ENCODE measurements at regions not wholly inside any gene's neighbourhood (a gene's known extent, or its start where the extent isn't known, plus 50 kb on each side); places are given as distances from the start of the nearest gene placed in this dataset.
"Not testable (repeated sequence)": the region's sequence is repeated elsewhere in the genome, so short reads cannot be mapped to it uniquely, and the experiment has no call there.

DNA sequence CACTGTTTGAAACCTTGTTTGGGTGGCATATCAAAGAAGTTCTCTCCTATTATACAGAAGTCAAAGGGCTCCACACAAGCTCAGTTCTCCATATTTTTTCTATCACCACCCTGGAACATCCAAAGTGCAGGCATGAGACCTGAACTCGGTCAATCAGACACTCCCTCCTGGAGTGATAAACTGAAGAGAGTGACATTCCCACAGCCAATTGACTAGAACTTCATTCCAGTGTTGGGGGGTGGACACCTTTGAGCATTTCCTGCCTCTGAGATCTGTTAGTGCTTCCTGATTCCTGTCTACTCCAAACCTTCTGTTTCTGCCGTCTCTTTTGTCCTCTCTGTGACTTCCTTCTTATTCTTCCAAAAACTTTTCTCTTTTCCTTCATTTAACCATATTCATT, 220.7 kb upstream of the NOX3 start:
- no peak for DNase-seq (ENCODE audit: low read depth)

DNA sequence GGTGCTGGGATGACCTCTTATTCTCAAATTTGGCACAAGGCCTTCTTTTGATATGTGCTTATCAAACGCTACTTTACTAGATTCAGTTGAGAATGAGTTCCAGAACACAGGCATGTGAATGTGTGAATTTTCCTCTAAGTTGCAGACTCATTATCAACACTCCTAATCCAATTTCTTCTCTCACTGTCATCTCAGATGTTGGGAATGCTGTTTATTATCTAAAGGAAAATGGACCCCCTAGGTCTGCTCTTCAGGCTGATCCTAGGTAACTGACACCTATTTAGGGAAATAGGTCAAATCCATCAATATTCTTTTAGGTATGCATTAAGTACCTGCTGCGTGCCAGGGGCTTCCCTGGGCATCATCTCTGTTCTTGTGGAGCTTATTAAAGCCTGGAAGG, 215.0 kb upstream of the NOX3 start:
- no peak for DNase-seq (ENCODE audit: low read depth)

DNA sequence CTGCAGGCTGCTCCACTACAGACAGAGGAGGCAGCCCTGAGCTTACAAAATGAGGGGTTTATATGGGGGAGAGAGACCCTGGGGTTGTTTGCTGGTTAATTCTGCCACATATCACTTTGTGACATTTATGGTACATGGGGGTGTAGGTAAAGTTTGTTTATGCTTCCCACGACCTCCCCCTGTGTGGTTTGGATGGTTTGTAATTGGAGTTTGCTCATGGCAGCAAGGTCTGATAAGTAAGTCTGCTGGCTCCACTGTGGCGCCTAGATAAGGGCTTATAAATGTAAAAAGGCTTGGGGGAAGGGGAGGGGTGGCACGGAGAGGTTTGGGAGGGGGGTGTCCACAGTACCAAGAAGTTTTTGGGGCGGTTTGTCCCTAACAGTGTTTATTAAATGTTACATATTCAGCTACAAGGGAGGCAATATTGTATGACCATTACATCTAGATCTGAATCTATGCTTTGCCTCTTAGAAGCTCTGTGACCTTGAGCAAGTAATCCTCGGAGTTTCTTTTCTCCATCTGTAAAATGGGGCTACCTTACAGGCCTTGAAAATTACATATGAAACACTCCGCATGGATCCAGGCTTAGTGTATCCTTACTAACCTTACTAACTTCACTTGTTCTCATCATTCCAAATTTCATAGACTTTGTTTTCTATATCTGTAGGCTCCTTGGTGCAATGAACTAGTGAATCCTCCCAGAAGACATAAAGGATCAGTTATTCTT, 204.8 kb upstream of the NOX3 start:
- no peak for DNase-seq (ENCODE audit: low read depth)

DNA sequence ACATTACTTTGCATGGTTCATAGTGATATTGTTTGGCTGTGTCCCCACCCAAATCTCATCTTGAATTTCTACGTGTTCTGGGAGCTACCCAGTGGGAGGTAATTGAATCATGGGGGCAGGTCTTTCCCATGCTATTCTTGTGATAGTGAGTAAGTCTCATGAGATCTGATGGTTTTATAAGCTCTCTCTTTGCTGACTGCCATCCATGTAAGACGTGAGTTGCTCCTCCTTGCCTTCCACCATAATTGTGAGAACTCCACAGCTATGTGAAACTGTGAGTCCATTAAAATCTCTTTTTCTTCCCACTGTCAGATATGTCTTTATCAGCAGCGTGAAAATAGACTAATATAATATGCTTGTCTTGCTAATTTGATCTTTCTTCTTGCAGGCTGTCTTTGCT, 200.4 kb upstream of the NOX3 start:
- DNase-seq (ENCODE audit: low read depth): no peak

DNA sequence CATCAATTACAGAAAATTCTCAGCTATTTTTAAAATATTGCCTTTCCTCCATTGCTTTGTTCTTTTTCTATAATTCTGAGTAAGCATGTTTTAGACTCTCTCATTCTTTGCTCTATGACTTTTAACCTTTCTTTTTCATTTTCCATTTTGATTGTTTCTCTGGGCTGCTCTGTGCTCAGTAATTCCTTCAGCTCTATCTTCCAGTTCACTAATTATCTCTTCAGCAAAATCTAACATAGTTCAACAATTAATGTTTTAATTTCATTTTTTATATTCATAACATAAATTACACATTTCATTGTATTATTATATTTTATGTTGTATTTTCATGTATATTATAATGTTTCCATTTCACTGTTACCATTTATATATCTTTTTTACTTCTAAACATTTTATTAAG, 198.8 kb upstream of the NOX3 start:
- DNase-seq (ENCODE audit: low read depth): no peak

DNA sequence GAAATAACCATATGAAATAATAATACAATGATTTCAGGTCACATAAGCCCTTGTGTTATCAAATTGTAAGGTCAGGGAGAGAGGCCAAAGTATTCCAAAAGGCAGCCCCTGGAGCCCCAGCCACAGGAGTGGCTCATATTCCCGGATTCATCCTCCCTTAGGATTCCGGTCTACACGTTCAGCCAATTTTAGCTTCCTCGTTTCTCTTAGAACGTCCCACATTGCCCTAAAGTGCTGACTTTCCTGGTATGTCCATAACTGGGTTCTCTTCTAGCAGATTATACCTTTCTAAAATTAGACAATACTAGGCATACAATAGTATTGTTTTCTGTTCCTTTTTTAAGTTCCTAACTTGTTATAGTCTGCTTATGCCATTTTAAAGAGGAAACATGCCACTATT, 192.7 kb upstream of the NOX3 start:
- DNase-seq (ENCODE audit: low read depth): no peak

DNA sequence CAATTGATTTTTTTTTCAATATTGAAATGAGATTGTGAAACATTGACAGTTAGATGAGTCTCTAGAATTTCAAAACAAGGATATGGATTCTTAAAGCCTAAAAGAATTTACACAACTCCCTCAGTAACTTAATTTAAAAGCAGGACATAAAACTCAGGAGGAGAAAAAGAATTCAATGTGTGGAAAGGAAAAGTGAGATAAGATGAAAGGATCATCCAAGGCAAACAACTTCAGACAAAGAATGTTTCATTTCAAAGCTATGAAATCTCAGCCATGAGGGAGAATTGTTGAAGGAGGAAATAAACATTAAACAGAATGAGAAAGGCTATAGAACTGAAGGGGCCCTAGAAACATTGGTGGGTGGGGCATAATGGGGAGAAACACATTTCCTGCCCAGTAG, 191.7 kb upstream of the NOX3 start:
- no peak for DNase-seq (ENCODE audit: low read depth)

DNA sequence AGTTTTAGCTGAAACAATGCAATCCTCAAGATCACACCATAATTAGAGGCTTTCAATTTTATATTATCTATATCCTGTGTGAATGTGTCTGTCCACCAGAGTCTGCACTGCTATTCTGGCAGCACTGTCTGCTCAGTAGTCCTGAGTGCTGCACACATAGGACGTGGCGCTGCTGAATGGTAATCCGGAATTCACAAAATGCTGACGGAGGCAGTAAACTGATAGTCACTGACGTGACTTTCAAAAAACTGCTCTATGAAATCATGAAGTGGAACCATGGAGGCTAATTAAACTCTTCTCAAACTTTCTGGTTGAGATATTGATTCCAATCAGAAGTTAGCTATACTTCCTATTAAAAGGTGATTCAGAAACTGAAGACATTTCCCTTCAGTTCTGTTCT, 190.8 kb upstream of the NOX3 start:
- DNase-seq (ENCODE audit: low read depth): peak; percentile 40

DNA sequence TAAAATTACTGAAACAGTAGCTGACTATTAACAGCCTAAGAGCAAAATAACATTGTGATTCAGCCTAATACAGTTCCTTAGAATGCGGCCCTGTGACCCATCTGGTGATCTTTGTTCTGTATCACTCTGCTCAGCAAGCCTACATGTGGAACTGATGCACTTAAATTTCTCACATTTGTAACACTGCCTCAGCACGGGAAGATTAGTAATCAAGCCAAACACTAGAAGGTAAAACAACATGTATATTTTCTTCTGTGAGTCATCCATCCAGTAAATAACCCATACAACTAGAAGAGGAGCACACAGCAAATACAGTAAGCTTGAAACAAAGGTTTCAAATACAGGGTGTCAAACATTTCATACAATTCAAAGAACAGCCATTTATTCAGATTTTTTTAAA, 189.7 kb upstream of the NOX3 start:
- peak; percentile 6 for DNase-seq (ENCODE audit: low read depth)

DNA sequence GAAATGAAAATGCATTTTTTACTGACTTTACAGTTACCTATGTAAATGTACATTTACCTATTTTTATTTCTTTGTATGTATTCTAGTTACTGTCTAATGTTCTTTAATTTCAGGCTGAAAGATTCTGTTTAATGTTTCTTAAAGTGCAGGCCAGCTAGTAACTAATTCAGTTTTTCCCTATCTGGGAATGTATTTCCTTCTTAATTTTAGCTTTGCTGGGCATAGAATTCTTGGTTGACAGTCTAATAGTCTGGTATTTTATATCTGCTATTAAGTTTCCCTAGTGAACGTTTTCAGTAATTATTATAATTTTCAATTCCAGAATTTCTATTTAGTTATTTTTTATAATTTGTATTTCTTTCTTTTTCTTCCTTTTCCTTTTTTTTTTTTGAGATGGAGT, 186.0 kb upstream of the NOX3 start:
- DNase-seq (ENCODE audit: low read depth): no peak

DNA sequence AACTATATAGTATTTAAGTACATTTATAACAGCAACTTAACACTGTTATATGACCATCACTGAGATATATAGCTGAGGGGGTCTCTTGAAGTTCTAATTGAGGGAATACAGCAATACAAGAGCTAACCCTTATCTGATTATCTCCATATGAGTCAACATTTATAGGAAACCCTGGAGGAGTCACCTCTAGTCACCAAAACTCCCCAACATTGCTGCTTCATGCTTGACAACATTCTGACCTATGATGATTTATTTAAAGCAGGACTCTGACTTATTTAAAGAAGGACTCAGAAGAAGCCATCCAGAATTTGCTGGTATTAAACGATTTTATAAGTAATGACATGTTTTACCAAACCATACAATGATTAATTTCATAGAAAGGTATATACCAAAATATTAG, 182.6 kb upstream of the NOX3 start:
- no peak for DNase-seq (ENCODE audit: low read depth)

DNA sequence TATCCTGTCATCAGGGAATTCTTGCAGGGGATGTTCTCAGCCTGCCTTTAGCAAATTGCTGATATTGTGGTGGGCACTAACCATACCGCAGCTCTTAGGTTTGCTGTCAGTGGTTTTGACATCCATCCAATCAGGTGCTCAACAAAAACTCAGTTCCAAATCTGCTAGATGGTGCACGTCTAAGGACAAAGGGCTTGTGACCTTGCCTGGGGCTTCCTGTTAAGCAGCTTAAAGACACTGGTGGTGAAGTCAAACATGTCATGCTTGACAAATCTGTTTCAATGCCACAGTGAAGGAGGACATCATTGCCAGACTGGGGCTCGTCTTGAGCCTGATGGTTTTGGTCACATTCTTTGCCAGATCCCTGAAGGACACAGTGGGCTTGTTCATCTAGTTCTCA, 179.8 kb upstream of the NOX3 start:
- DNase-seq (ENCODE audit: low read depth): no peak

DNA sequence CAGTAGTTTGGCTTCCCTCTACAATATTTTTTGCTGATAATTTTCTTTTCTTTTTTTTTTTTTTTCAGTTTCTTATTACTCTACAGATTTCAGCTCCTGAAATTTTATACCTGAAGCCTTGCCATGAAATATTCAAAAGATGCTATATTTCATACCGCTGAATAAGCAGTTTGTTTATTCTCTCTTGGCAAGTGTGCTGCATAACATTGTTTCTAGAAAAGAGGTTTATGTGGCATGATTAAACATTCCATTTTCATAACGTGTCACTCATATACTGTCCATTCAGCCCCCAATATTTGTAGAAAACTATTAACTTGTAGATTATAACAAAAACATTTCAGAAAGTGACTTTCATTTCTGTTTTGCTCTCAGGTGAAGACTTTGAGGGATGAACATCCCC, 174.4 kb upstream of the NOX3 start:
- peak; percentile 5 for DNase-seq (ENCODE audit: low read depth)

DNA sequence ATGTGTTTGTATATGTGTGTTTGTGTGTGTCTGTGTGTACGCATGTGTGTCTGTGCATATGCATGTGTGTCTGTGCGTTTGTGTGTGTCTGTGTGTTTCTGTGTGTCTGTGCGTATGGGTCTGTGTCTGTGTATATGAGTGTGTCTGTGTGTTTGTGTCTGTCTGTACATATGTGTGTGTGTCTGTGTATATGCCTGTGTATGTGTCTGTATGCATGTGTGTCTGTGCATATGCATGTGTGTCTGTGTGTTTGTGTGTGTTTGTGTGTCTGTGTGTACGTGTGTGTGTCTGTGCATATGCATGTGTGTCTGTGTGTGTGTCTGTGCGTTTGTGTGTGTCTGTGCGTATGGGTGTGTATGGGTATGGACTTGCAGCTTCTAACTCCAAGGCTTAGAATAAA, 174.0 kb upstream of the NOX3 start:
- no peak for DNase-seq (ENCODE audit: low read depth)

DNA sequence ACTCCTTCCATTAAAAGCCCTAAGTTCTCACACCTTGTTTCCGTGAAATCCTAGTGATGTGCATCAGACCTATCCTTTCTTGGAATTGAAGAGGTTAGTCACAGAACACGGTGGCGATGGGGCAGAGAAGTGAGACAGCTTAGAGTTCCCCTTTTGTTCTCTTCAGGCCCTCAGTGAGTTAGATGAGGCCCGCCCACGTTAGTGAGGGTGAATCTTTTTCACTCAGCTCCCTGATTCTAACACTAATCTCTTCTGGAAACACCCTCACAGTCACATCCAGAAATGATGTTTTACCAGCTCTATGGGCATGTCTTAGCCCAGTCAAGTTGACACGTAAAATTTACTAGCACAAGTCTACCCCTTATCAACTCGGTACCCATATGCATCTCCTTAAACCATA, 172.7 kb upstream of the NOX3 start:
- no peak for DNase-seq (ENCODE audit: low read depth)

DNA sequence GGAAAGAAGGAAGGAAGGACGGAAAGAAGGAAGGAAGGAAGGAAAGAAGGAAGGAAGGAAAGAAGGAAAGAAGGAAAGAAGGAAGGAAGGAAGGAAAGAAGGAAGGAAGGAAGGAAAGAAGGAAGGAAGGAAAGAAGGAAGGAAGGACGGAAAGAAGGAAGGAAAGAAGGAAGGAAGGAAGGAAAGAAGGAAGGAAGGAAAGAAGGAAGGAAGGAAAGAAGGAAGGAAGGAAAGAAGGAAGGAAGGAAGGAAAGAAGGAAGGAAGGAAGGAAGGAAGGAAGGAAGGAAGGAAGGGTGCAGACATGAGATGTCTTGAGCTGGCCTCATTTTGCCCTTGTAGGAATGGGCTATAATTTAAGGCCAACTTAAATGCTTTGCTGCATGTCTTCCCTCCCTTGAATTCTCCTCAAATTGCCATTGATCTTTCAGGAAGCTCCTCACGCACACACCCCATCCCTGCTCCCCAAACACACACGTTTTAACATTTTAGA, 172.1 kb upstream of the NOX3 start:
- DNase-seq (ENCODE audit: low read depth): not testable (repeated sequence)

DNA sequence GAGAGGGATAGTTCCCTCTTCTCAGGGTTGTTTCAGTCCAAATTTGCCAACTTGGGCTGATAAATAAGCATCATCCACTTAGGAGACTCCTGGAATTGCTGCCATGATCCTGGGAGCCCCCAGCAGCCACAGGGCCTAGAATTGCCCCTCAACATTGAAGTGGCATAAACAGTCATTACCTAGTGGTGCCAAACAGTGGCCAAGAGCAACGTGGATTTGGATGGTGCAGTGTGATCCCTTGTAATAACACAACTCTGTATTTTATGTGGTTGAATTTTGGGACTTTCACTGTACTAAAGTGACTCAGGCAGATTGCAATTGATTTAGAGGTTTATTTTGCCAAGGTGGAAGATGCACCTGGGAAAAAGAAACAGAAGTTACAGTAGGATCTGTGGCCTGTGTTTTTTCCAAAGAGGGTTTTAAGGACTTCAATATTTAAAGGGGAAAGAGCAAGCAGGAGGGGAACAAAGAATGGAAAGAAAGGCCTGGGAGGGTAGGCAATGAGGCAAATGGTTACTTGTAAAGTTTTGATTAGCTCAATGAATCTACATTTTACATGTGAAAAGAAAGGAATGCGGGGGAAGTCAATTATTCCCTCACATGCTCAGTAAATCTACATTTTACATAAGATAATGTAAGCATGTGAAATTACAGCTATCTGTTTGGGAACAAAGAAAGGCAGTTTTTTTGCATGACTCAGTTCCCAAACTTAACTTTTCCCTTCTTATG, 168.0 kb upstream of the NOX3 start:
- no peak for DNase-seq (ENCODE audit: low read depth)

DNA sequence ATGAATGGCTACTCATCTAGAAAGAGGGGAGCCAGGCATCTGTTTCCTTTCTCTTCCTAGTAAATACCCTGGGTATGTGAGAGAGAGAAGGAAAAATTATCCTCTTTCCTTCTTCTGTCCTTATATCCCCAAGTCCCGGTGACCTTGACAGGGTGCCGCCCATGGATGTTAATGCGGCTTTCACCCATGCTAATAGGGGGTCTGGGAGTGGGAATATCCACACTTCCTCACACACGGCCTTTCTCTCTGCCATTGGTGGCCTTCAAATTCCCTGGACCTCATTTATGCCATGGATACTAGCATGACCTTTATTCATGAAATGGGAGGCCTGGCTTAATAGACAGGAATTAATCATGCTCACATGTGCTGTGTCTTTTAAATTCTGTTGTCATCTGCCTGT, 159.0 kb upstream of the NOX3 start:
- no peak for DNase-seq (ENCODE audit: low read depth)

DNA sequence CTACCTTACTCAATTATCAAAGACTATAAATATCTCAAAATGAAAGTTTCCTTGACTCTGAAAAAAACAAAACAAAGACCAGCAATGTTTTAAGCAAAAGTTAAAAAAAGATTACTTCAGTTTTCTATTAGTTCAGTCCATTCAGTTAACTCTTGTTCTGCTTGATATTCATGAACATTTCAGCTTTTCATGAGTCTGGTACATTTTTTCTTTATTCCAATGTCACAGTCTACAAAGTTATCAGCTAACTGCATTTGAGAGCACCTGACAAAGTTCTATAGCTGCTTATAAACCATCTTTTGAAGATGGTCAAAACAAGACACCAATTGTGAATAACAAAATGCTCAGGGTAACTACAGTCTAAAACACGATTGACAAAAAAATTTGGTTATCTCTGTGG, 156.1 kb upstream of the NOX3 start:
- DNase-seq (ENCODE audit: low read depth): no peak

DNA sequence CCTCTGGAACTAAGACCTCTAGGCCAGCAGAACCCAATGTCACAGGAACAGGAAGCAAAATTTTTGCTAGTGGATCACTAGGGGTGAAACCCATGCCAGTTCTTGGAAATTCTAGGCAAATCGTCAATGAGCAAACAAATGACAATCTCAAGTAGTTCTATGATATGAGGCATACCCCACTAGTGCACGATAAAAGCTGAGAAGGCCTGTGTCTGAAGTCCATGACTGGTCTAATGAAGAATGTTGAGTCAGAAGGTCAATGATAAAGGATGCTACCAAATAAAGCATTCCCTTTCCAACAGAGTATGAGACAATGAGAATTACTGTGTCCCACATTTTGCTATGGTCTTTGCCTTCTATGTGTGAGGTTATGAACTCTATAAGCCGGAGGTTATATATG, 149.4 kb upstream of the NOX3 start:
- DNase-seq (ENCODE audit: low read depth): no peak

DNA sequence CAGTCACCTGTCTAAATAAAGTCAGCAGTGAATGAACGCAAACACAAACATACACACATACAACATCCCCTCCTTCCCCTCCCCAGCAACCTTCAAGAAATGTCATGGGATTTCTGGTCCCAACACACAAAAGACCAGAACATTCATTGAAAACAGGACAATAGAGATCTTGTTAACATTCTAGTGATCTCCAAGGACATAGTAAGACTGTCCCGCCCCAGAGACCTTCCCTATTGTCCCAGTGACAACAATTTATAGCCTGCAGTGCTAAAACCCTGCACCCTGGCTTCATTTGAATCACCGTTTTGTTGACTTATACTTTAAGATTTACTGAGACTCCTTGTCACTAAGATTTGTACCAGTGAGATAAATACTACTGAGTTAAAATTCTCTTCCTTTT, 143.9 kb upstream of the NOX3 start:
- DNase-seq (ENCODE audit: low read depth): no peak

DNA sequence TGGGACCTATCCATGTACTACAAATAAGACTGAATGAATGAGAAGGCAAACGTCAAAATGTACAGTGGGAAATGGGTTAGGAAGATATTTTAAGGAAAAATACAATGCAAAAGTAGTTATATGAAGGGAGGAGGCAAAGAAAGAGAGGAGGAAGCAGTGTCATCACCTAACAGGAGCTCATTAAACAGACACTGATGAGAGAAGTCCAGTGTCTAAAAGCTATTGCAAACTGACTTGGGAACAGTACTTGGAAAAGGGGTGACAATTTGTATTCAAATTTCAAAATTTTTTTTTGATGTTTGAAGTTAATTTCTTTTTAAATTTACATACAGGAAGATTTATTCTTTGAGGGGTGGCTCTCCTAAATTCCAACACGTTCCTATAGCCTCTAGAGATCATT, 143.5 kb upstream of the NOX3 start:
- DNase-seq (ENCODE audit: low read depth): no peak

DNA sequence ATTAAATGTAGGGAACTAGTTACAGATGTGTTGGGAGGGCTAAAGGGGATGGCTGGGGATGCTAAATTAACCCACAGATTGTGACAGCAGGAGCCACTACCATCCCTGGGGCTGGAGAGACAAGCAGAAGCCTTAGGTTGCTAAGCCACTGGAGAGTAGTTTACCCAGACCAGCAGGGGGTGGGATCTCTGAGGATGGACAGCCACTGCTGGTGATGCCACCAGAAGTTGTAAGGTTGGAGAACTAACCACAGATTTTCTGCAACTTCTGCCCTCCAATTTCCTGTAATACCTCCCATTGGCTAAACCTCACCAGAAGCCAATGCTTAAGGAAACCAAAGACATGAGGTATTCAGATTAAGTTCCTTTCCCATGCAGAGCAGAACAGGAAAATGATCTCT, 139.6 kb upstream of the NOX3 start:
- no peak for DNase-seq (ENCODE audit: low read depth)

DNA sequence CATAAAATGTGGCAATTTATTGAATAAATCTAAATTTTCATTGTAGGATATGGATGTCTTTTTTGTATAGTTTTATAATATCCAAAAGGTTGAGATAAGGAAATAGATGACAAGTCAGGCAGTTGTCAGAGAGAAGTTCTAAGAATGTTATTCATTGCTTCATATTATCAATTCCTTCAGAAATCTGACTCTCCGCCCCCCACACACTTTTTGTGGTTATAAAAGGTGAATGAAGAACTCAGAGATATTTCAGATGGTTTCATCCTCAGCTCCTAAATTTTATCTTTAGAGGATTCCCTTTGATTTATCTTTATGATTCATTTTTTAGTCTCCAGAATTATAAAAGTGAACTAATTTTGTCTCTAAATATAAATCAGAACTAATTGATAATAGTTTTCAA, 136.1 kb upstream of the NOX3 start:
- DNase-seq (ENCODE audit: low read depth): no peak
